Testis (tissue), 2 donors: ENCODE measurements at regions not wholly inside any gene's neighbourhood (a gene's known extent, or its start where the extent isn't known, plus 50 kb on each side); places are given as distances from the start of the nearest gene placed in this dataset.

Source experiments
- DNase-seq: peaks from one replicate; pipeline ENCODE4 v3.0.0-alpha.2; 2019
- H3K27ac ChIP-seq, 2 donors: fragments of 200-600 bp; sonication (generic); one replicate each; pipeline ENCODE4 v1.5.1; 2019
- H3K27me3 ChIP-seq: fragments of 200-600 bp; sonication (generic); one replicate; pipeline ENCODE4 v1.5.1; 2019
- H3K36me3 ChIP-seq: fragments of 200-600 bp; sonication (generic); one replicate; pipeline ENCODE4 v1.5.1; 2017; ENCODE audit warnings: low read depth; ENCODE audit errors: missing control alignments
- H3K4me1 ChIP-seq: fragments of 200-600 bp; sonication (generic); one replicate; pipeline ENCODE4 v1.5.1; 2019
- H3K4me3 ChIP-seq, 2 donors: fragments of 200-600 bp; sonication (generic); one replicate each; pipeline ENCODE4 v1.5.1; 2017 to 2019
- H3K9me3 ChIP-seq: fragments of 200-600 bp; sonication (generic); one replicate; pipeline ENCODE4 v1.5.1; 2017
- CTCF ChIP-seq, 3 experiments: fragments of 450-650 bp in 2 of 3; fragments of 200-600 bp in 1 of 3; sonication (generic) in 1 of 3; IDR thresholded peaks; one replicate each; pipeline ENCODE4 v1.5.1; 2016 to 2019; ENCODE audit warnings: antibody characterized with exemption in 3 of 3, mild to moderate bottlenecking in 2 of 3, moderate library complexity in 1 of 3
- POLR2A ChIP-seq: fragments of 450-650 bp; IDR thresholded peaks from one replicate; pipeline ENCODE4 v1.6.1; 2017; ENCODE audit warnings: antibody characterized with exemption, mild to moderate bottlenecking, moderate library complexity
- WGBS, 2 donors: methylation state at CpG; one replicate each; pipeline ENCODE4 v1.1.5; 2018; 5-methylcytosine and 5-hydroxymethylcytosine counted together
- intact Hi-C: fragments of 100-400 bp; cut with DNase I; formaldehyde crosslinking; loops from one replicate; pipeline ENCODE4 v1.15.1; 2023; ENCODE audit warnings: low total_unique reads

DNA sequence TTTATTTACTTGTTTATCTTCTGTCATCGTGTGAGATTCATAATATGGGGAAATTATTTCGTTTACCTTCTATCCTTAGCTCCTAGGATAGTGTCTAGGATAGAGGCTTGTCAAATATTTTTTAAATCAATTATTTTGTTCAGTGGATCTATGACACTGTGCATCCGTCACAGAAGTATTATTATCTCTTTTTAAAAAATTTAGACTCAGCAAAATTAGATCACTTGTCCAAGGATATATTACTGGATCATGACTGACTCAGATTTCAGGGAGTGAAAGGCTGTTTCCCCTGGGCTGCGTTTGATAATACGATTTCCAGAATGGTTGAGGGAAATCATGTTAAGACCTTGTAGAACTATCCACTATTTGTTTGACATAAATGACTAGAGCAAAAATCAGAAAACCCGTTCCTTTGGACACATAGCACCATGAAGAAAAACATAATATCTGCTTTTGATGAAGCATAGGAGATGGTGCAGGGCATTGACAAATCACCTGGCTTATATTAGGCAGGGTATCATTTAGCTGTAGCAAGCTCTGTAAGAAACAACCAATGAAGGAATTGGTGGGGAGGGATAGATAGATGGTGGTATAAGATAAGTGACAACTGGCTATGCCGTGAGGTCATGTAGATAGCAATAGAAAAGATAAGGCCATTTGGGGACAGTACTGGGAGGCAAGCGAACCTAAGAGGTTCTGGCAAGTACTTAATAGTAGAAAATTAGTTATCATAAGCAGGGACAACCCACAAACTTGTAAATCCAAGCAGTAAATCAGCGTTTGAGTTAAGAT, 465.2 kb upstream of the MAN1A1 start:
- TF ChIP-seq POLR2A (no peak), CTCF (IDR thresholded peaks at IDR 0.05) (no peak)
- no peaks in the 10 kb centered on the region for H3K27me3 ChIP-seq
- no peaks in the 10 kb centered on the region for H3K9me3 ChIP-seq
- H3K4me3 ChIP-seq: no peak overlapping the region
- no peak overlapping the region for H3K27ac ChIP-seq
- no peak for DNase-seq
- H3K4me1 ChIP-seq: no peaks in the 10 kb centered on the region
- intact Hi-C loops: no loop called here
- WGBS, 2 donors: 62 to 80% methylated on average over 9 of the region's 9 CpGs
- H3K36me3 ChIP-seq: no peaks in the 10 kb centered on the region

DNA sequence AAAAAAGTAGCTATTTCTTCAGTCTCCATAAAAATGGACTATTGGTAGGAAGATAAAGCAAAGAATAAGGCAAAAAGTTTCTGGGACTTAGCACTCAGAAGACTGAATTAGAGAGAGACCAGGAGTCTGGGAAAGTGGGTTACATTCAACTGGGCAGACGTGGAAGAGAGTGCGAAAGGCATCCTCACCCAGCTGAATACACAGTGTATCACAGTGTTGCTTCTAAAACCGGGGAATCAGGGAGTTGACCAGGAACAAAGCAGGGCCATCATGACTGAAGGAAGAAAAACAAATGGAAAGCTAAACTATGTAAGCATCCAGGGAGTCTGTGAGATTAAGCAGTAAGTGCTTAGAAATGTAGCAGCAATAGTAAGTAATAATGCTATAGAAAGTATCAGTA, 452.9 kb upstream of the MAN1A1 start:
- no peaks in the 10 kb centered on the region for H3K9me3 ChIP-seq
- intact Hi-C loops: no loop called here
- no peaks in the 10 kb centered on the region for H3K36me3 ChIP-seq
- WGBS, 2 donors: 52 to 59% methylated on average over 3 of the region's 3 CpGs
- TF ChIP-seq POLR2A (no peak), CTCF (IDR thresholded peaks at IDR 0.05) (no peak)
- no peak for DNase-seq
- H3K27me3 ChIP-seq: no peaks in the 10 kb centered on the region
- no peaks in the 10 kb centered on the region for H3K4me1 ChIP-seq
- H3K4me3 ChIP-seq: no peak overlapping the region
- H3K27ac ChIP-seq: no peak overlapping the region

DNA sequence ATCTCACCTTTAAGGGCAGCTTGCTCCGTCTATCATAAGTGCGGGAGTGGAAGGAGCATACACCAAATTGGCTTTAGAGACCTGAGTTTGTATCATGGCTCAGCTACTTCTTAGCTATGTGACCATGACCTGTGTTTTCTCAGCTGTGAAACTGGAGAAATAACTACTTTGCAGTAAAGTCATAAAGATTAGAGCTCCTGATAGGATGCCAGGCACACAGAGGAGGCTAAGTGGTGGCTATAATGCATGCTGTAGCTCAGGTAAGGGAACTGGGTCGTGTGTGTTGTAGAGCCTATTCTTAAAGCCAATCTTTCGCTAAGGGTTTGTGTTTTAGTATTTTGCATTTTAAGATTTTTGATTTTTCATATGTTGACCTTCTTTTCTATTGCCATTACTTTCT, 451.5 kb upstream of the MAN1A1 start:
- TF ChIP-seq CTCF (IDR thresholded peaks at IDR 0.05): no peak
- TF ChIP-seq POLR2A: no peak
- H3K4me3 ChIP-seq: no peak overlapping the region
- no peak for DNase-seq
- no peak overlapping the region for H3K27ac ChIP-seq
- no peaks in the 10 kb centered on the region for H3K36me3 ChIP-seq
- no peaks in the 10 kb centered on the region for H3K27me3 ChIP-seq
- 72 to 74% methylated on average over 4 of the region's 4 CpGs for WGBS, 2 donors
- H3K9me3 ChIP-seq: no peaks in the 10 kb centered on the region
- intact Hi-C loops: no loop called here
- H3K4me1 ChIP-seq: no peaks in the 10 kb centered on the region

DNA sequence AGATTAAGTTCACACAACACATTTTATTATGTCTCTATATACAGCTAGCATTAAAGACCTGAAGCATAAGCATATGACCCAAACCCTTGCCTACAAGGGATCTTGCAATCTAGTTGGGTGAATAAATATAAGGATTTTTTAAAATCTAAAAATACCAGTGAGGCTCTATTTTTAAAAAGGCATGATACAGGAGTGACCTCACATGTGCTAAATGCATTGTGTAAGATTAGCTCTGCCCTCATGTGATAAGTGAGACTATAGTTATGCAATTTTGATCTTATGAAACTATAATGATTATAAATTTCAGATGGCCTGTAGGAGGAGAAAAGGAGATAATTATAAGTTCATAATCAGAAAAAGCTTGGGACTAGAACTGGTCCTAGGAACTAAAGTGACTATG, 451.0 kb upstream of the MAN1A1 start:
- H3K4me3 ChIP-seq: no peak overlapping the region
- no peaks in the 10 kb centered on the region for H3K27me3 ChIP-seq
- no peaks in the 10 kb centered on the region for H3K4me1 ChIP-seq
- H3K27ac ChIP-seq: no peak overlapping the region
- intact Hi-C loops: no loop called here
- DNase-seq: no peak
- no peak for TF ChIP-seq CTCF (IDR thresholded peaks at IDR 0.05)
- no peak for TF ChIP-seq POLR2A
- H3K9me3 ChIP-seq: no peaks in the 10 kb centered on the region
- no peaks in the 10 kb centered on the region for H3K36me3 ChIP-seq
